Lower leg skin (tissue), 3 donors: ENCODE measurements at regions not wholly inside any gene's neighbourhood (a gene's known extent, or its start where the extent isn't known, plus 50 kb on each side); places are given as distances from the start of the nearest gene placed in this dataset.

Source experiments
- CTCF ChIP-seq, 3 donors: fragments of 450-650 bp; IDR thresholded peaks; one replicate each; pipeline ENCODE4 v1.5.1; 2016; ENCODE audit warnings: antibody characterized with exemption in 3 of 3, mild to moderate bottlenecking in 3 of 3, moderate library complexity in 2 of 3
- POLR2A ChIP-seq, 2 donors: fragments of 450-650 bp; IDR thresholded peaks; one replicate each; pipeline ENCODE4 v1.6.1; 2016 to 2017; ENCODE audit warnings: antibody characterized with exemption in 2 of 2, mild to moderate bottlenecking in 1 of 2, moderate library complexity in 1 of 2

- TF ChIP-seq CTCF (IDR thresholded peaks at IDR 0.05) (no peak), POLR2A (IDR thresholded peaks at IDR 0.05) (no peak)
These were observed 242.6 kb downstream of the GLRX3 start for GRCh38 chr10:130378556-130379400.
